ENCODE measurements at regions not wholly inside any gene's neighbourhood (a gene's known extent, or its start where the extent isn't known, plus 50 kb on each side); places are given as distances from the start of the nearest gene placed in this dataset.
A peak's percentile ranks its signal among the peaks of the same experiment; 100 is the strongest.

GRCh38 chr12:107564946-107565345, 120.7 kb upstream of the PWP1 start:
- TF ChIP-seq EZH2phosphoT487 (IDR thresholded peaks at IDR 0.05; ENCODE audit: borderline replicate concordance, low read depth, low read length) (no peak), CTCF (conservative IDR thresholded peaks at IDR 0.05; ENCODE audit: low read length) (peak; percentile 61)
- intact Hi-C loops (cut with micrococcal nuclease; ENCODE audit: unreplicated experiment): no loop called here
- Histone ChIP-seq H3K36me3 (ENCODE audit: insufficient read depth, low read length) (no peaks in the 10 kb centered on the region), H3K9me2 (ENCODE audit: insufficient read depth, low read length) (no peaks in the 10 kb centered on the region), H3K4me2 (ENCODE audit: low read length) (no peak overlapping the region), H3K4me1 (ENCODE audit: insufficient read depth, low read length, poor library complexity, severe bottlenecking) (no peaks in the 10 kb centered on the region), H4K20me1 (ENCODE audit: insufficient read depth, low read length) (no peaks in the 10 kb centered on the region), H2AFZ (ENCODE audit: low read length) (no peak overlapping the region), H3K27ac (ENCODE audit: low read depth, low read length, poor library complexity, severe bottlenecking) (no peak overlapping the region), H3K79me2 (ENCODE audit: insufficient read depth, low read depth, low read length) (no peaks in the 10 kb centered on the region), H3K9me3 (ENCODE audit: low read length) (no peaks in the 10 kb centered on the region), H3K4me3 (ENCODE audit: low read depth, low read length, poor library complexity, severe bottlenecking) (no peak overlapping the region)
- ChIA-PET POLR2A (no interaction called here), CTCF (ENCODE audit: unreplicated experiment) (no interaction called here)
- peak; percentile 36 for DNase-seq (ENCODE audit: low spot score)
- BruUV-seq (replicated peaks): no TSS peak

- ChIA-PET CTCF (ENCODE audit: unreplicated experiment) (no interaction called here), POLR2A (no interaction called here)
- Histone ChIP-seq H3K4me1 (ENCODE audit: insufficient read depth, low read length, poor library complexity, severe bottlenecking) (no peaks in the 10 kb centered on the region), H3K4me2 (ENCODE audit: low read length) (no peak overlapping the region), H3K27ac (ENCODE audit: low read depth, low read length, poor library complexity, severe bottlenecking) (no peak overlapping the region), H3K4me3 (ENCODE audit: low read depth, low read length, poor library complexity, severe bottlenecking) (no peak overlapping the region), H3K9me3 (ENCODE audit: low read length) (no peaks in the 10 kb centered on the region), H3K9me2 (ENCODE audit: insufficient read depth, low read length) (no peaks in the 10 kb centered on the region), H4K20me1 (ENCODE audit: insufficient read depth, low read length) (no peaks in the 10 kb centered on the region), H2AFZ (ENCODE audit: low read length) (no peak overlapping the region), H3K36me3 (ENCODE audit: insufficient read depth, low read length) (no peaks in the 10 kb centered on the region), H3K79me2 (ENCODE audit: insufficient read depth, low read depth, low read length) (no peaks in the 10 kb centered on the region)
- TF ChIP-seq EZH2phosphoT487 (IDR thresholded peaks at IDR 0.05; ENCODE audit: borderline replicate concordance, low read depth, low read length) (no peak), CTCF (conservative IDR thresholded peaks at IDR 0.05; ENCODE audit: low read length) (no peak)
- no peak for DNase-seq (ENCODE audit: low spot score)
- BruUV-seq (replicated peaks): no TSS peak
- intact Hi-C loops (cut with micrococcal nuclease; ENCODE audit: unreplicated experiment): no loop called here
These were observed 120.0 kb upstream of the PWP1 start for GRCh38 chr12:107565551-107565950.

GRCh38 chr12:107567876-107568619, 117.6 kb upstream of the PWP1 start:
- Histone ChIP-seq H3K9me3 (ENCODE audit: low read length) (no peaks in the 10 kb centered on the region), H3K9me2 (ENCODE audit: insufficient read depth, low read length) (no peaks in the 10 kb centered on the region), H3K4me3 (ENCODE audit: low read depth, low read length, poor library complexity, severe bottlenecking) (no peak overlapping the region), H3K36me3 (ENCODE audit: insufficient read depth, low read length) (no peaks in the 10 kb centered on the region), H3K4me1 (ENCODE audit: insufficient read depth, low read length, poor library complexity, severe bottlenecking) (no peaks in the 10 kb centered on the region), H3K4me2 (ENCODE audit: low read length) (no peak overlapping the region), H3K79me2 (ENCODE audit: insufficient read depth, low read depth, low read length) (no peaks in the 10 kb centered on the region), H3K27ac (ENCODE audit: low read depth, low read length, poor library complexity, severe bottlenecking) (no peak overlapping the region), H2AFZ (ENCODE audit: low read length) (no peak overlapping the region), H4K20me1 (ENCODE audit: insufficient read depth, low read length) (no peaks in the 10 kb centered on the region)
- intact Hi-C loops (cut with micrococcal nuclease; ENCODE audit: unreplicated experiment): no loop called here
- CTCF ChIA-PET (ENCODE audit: unreplicated experiment): no interaction called here
- no TSS peak for BruUV-seq (replicated peaks)
- DNase-seq (ENCODE audit: low spot score): no peak
- POLR2A ChIA-PET: no interaction called here
- TF ChIP-seq CTCF (conservative IDR thresholded peaks at IDR 0.05; ENCODE audit: low read length) (no peak), EZH2phosphoT487 (IDR thresholded peaks at IDR 0.05; ENCODE audit: borderline replicate concordance, low read depth, low read length) (no peak)
